DND-41 (cell line): ENCODE measurements at regions not wholly inside any gene's neighbourhood (a gene's known extent, or its start where the extent isn't known, plus 50 kb on each side); places are given as distances from the start of the nearest gene placed in this dataset.

Experiments used
- ATAC-seq: fragments of 200-7000 bp; cut with Tn5 transposase; 3 replicates; pipeline ENCODE4 v1.9.1; 2021; ENCODE audit warnings: low read depth; ENCODE audit not compliant: insufficient read depth
- DNase-seq: peaks from one replicate; pipeline ENCODE4 v3.0.0-alpha.2; 2020
- H2AFZ ChIP-seq: 2 replicates; pipeline ENCODE4 v1.6.0; 2012; ENCODE audit warnings: low read depth, low read length
- H3K27ac ChIP-seq: 2 replicates; pipeline ENCODE4 v1.5.1; 2012; ENCODE audit warnings: low read length, inconsistent platforms
- H3K27me3 ChIP-seq: fragments of 200-600 bp; sonication (generic); 2 replicates; pipeline ENCODE4 v1.6.0; 2012; ENCODE audit warnings: low read length, mild to moderate bottlenecking, inconsistent platforms; ENCODE audit not compliant: insufficient read depth, poor library complexity
- H3K36me3 ChIP-seq: 2 replicates; pipeline ENCODE4 v1.5.1; 2012; ENCODE audit warnings: low read length, inconsistent platforms; ENCODE audit not compliant: insufficient read depth
- H3K4me1 ChIP-seq: 2 replicates; pipeline ENCODE4 v1.5.1; 2012; ENCODE audit warnings: mild to moderate bottlenecking, low read length; ENCODE audit not compliant: insufficient read depth
- H3K4me2 ChIP-seq: 2 replicates; pipeline ENCODE4 v1.6.0; 2012; ENCODE audit warnings: mild to moderate bottlenecking, moderate library complexity, low read length, inconsistent platforms; ENCODE audit not compliant: insufficient read depth
- H3K4me3 ChIP-seq, 2 experiments: fragments of 200-600 bp in 1 of 2; shearing (Covaris generic) in 1 of 2; 2 replicates each; pipeline ENCODE4 v1.5.1; 2012 to 2016; ENCODE audit warnings: inconsistent platforms in 2 of 2, low read length in 2 of 2, mild to moderate bottlenecking in 2 of 2, low read depth in 1 of 2, moderate library complexity in 1 of 2
- H3K79me2 ChIP-seq: 2 replicates; pipeline ENCODE4 v1.6.0; 2012; ENCODE audit warnings: low read length, inconsistent platforms; ENCODE audit not compliant: insufficient read depth
- H3K9ac ChIP-seq: 2 replicates; pipeline ENCODE4 v1.6.0; 2012; ENCODE audit warnings: low read depth, mild to moderate bottlenecking, inconsistent platforms, low read length, moderate library complexity
- H3K9me3 ChIP-seq: 2 replicates; pipeline ENCODE4 v1.5.1; 2012; ENCODE audit warnings: low read length, moderate library complexity, mild to moderate bottlenecking, inconsistent platforms; ENCODE audit not compliant: insufficient read depth, severe bottlenecking
- H4K20me1 ChIP-seq: 2 replicates; pipeline ENCODE4 v1.6.0; 2012; ENCODE audit warnings: low read length; ENCODE audit not compliant: insufficient read depth
- CTCF ChIP-seq: IDR thresholded peaks from 2 replicates; pipeline ENCODE4 v1.5.1; 2012; ENCODE audit warnings: borderline replicate concordance, low read length, moderate library complexity, mild to moderate bottlenecking; ENCODE audit not compliant: poor library complexity, severe bottlenecking; ENCODE audit errors: extremely low read depth
- EZH2 ChIP-seq: IDR thresholded peaks from 3 replicates; pipeline ENCODE4 v1.6.1; 2012; ENCODE audit warnings: borderline replicate concordance, low read depth, mild to moderate bottlenecking, moderate library complexity, low read length, inconsistent platforms; ENCODE audit not compliant: severe bottlenecking

GRCh38 chr2:118223511-118223991 lies 135.3 kb downstream of the INSIG2 start:
- no peak overlapping the region for H3K4me2 ChIP-seq

GRCh38 chr2:118222672-118223421 lies 134.6 kb downstream of the INSIG2 start:
- TF ChIP-seq EZH2 (no peak), CTCF (no peak)
- no peaks in the 10 kb centered on the region for H3K4me1 ChIP-seq
- H3K36me3 ChIP-seq: no peaks in the 10 kb centered on the region
- no peak overlapping the region for H3K4me2 ChIP-seq
- H3K9me3 ChIP-seq: no peaks in the 10 kb centered on the region
- no peaks in the 10 kb centered on the region for H3K79me2 ChIP-seq
- H3K27me3 ChIP-seq: no peaks in the 10 kb centered on the region
- H3K9ac ChIP-seq: no peak overlapping the region
- DNase-seq: no peak
- no peak overlapping the region for H3K27ac ChIP-seq
- no peak overlapping the region for H3K4me3 ChIP-seq
- H4K20me1 ChIP-seq: no peaks in the 10 kb centered on the region
- no peak for ATAC-seq
- H2AFZ ChIP-seq: no peak overlapping the region

More at GRCh38 chr2:118223511-118223991, 135.3 kb downstream of the INSIG2 start:
- H3K9ac ChIP-seq: no peak overlapping the region
- H4K20me1 ChIP-seq: no peaks in the 10 kb centered on the region
- no peak overlapping the region for H2AFZ ChIP-seq
- no peak overlapping the region for H3K27ac ChIP-seq
- no peaks in the 10 kb centered on the region for H3K9me3 ChIP-seq
- no peaks in the 10 kb centered on the region for H3K27me3 ChIP-seq
- ATAC-seq (no peak), DNase-seq (no peak)
- H3K36me3 ChIP-seq: no peaks in the 10 kb centered on the region
- no peak overlapping the region for H3K4me3 ChIP-seq
- no peaks in the 10 kb centered on the region for H3K79me2 ChIP-seq
- no peaks in the 10 kb centered on the region for H3K4me1 ChIP-seq
- TF ChIP-seq CTCF (no peak), EZH2 (no peak)

GRCh38 chr2:118222273-118222594 lies 134.0 kb downstream of the INSIG2 start:
- Histone ChIP-seq H2AFZ (no peak overlapping the region), H3K4me2 (no peak overlapping the region), H3K79me2 (no peaks in the 10 kb centered on the region), H3K9ac (no peak overlapping the region), H3K9me3 (no peaks in the 10 kb centered on the region), H3K27me3 (no peaks in the 10 kb centered on the region), H3K4me3 (no peak overlapping the region), H3K27ac (no peak overlapping the region), H3K36me3 (no peaks in the 10 kb centered on the region), H3K4me1 (no peaks in the 10 kb centered on the region), H4K20me1 (no peaks in the 10 kb centered on the region)
- ATAC-seq (no peak), DNase-seq (no peak)
- TF ChIP-seq CTCF (no peak), EZH2 (no peak)
